Cardiac muscle cell (in vitro differentiated cells and primary cell): ENCODE measurements at regions not wholly inside any gene's neighbourhood (a gene's known extent, or its start where the extent isn't known, plus 50 kb on each side); places are given as distances from the start of the nearest gene placed in this dataset.
A peak's percentile ranks its signal among the peaks of the same experiment; 100 is the strongest.

Experiments
- DNase-seq, 2 donors: peaks; one replicate each; pipeline versions ENCODE4 v3.0.0 to v3.0.0-alpha.2; 2010 to 2017; ENCODE audit warnings: low read depth in 1 of 2, low spot score in 1 of 2
- H3K27ac ChIP-seq: fragments of 200-600 bp; sonication (generic); 2 replicates; pipeline ENCODE4 v1.5.1; 2016
- H3K27me3 ChIP-seq: fragments of 200-600 bp; sonication (generic); 2 replicates; pipeline ENCODE4 v1.6.0; 2016; ENCODE audit warnings: control low read depth
- H3K36me3 ChIP-seq: fragments of 200-600 bp; sonication (generic); 2 replicates; pipeline ENCODE4 v1.5.1; 2016; ENCODE audit warnings: control low read depth
- H3K4me1 ChIP-seq: fragments of 200-600 bp; sonication (generic); 2 replicates; pipeline ENCODE4 v1.8.1; 2017; ENCODE audit warnings: low read depth, mild to moderate bottlenecking, mixed run types
- H3K4me3 ChIP-seq: fragments of 200-600 bp; sonication (generic); 2 replicates; pipeline ENCODE4 v1.5.1; 2016; ENCODE audit warnings: mild to moderate bottlenecking
- H3K9me3 ChIP-seq: fragments of 200-600 bp; sonication (generic); 2 replicates; pipeline ENCODE4 v1.5.1; 2017; ENCODE audit warnings: low read depth, mild to moderate bottlenecking, control low read depth
- TF ChIP-seq, protein P1 (sequence below): IDR thresholded peaks from 2 replicates; pipeline ENCODE4 v1.5.1; 2012; ENCODE audit warnings: low read depth, mild to moderate bottlenecking, low read length

- DNase-seq = peak in 1 of 2 donors; percentile 1
- H3K4me1 ChIP-seq = no peaks in the 10 kb centered on the region
- no peak overlapping the region for H3K27ac ChIP-seq
- H3K4me3 ChIP-seq = no peak overlapping the region
- TF ChIP-seq, protein P1, sequence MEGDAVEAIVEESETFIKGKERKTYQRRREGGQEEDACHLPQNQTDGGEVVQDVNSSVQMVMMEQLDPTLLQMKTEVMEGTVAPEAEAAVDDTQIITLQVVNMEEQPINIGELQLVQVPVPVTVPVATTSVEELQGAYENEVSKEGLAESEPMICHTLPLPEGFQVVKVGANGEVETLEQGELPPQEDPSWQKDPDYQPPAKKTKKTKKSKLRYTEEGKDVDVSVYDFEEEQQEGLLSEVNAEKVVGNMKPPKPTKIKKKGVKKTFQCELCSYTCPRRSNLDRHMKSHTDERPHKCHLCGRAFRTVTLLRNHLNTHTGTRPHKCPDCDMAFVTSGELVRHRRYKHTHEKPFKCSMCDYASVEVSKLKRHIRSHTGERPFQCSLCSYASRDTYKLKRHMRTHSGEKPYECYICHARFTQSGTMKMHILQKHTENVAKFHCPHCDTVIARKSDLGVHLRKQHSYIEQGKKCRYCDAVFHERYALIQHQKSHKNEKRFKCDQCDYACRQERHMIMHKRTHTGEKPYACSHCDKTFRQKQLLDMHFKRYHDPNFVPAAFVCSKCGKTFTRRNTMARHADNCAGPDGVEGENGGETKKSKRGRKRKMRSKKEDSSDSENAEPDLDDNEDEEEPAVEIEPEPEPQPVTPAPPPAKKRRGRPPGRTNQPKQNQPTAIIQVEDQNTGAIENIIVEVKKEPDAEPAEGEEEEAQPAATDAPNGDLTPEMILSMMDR = no peak
- no peaks in the 10 kb centered on the region for H3K9me3 ChIP-seq
- H3K27me3 ChIP-seq = no peaks in the 10 kb centered on the region
- H3K36me3 ChIP-seq = no peaks in the 10 kb centered on the region
Observed at GRCh38 chr2:138997856-138998517, 217.8 kb upstream of the NXPH2 start.

DNA sequence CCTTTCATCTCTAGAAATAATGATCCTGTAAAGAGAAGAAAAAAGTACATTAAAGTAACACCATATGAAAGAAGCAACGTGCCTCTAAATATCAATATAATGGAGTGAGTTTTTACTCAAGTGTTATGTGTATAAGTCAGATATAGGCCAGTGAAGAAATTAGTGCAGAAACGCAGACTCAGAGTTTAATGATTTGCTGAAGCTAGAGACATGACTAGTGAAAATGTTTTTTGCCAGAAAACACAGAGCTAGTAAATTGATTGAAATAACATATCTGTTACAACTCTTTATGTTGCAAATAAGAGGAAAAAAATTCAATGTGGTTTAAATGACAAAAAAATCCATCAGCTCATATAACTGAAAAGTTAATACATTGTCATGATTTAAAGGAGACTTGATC is 217.2 kb upstream of the NXPH2 start:
- Histone ChIP-seq H3K27me3 (no peaks in the 10 kb centered on the region), H3K27ac (no peak overlapping the region), H3K9me3 (no peaks in the 10 kb centered on the region), H3K4me1 (no peaks in the 10 kb centered on the region), H3K4me3 (no peak overlapping the region), H3K36me3 (no peaks in the 10 kb centered on the region)
- DNase-seq = no peak
- TF ChIP-seq, protein P1 = no peak

GRCh38 chr2:138994502-138994901 is 214.3 kb upstream of the NXPH2 start:
- no peaks in the 10 kb centered on the region for H3K36me3 ChIP-seq
- no peak overlapping the region for H3K4me3 ChIP-seq
- no peaks in the 10 kb centered on the region for H3K27me3 ChIP-seq
- no peaks in the 10 kb centered on the region for H3K4me1 ChIP-seq
- DNase-seq = no peak
- TF ChIP-seq, protein P1 = no peak
- H3K27ac ChIP-seq = no peak overlapping the region
- H3K9me3 ChIP-seq = no peaks in the 10 kb centered on the region

- H3K27ac ChIP-seq = no peak overlapping the region
- no peaks in the 10 kb centered on the region for H3K36me3 ChIP-seq
- no peaks in the 10 kb centered on the region for H3K9me3 ChIP-seq
- TF ChIP-seq, protein P1 = no peak
- no peaks in the 10 kb centered on the region for H3K27me3 ChIP-seq
- no peaks in the 10 kb centered on the region for H3K4me1 ChIP-seq
- no peak for DNase-seq
- H3K4me3 ChIP-seq = no peak overlapping the region
Observed at GRCh38 chr2:138985881-138986280, 205.7 kb upstream of the NXPH2 start.

GRCh38 chr2:138979131-138979785 is 199.1 kb upstream of the NXPH2 start:
- Histone ChIP-seq H3K27me3 (no peaks in the 10 kb centered on the region), H3K9me3 (no peaks in the 10 kb centered on the region), H3K27ac (no peak overlapping the region), H3K4me3 (no peak overlapping the region), H3K4me1 (no peaks in the 10 kb centered on the region), H3K36me3 (no peaks in the 10 kb centered on the region)
- TF ChIP-seq, protein P1 = no peak
- no peak for DNase-seq
